ENCODE measurements at regions not wholly inside any gene's neighbourhood (a gene's known extent, or its start where the extent isn't known, plus 50 kb on each side); places are given as distances from the start of the nearest gene placed in this dataset.

DNA sequence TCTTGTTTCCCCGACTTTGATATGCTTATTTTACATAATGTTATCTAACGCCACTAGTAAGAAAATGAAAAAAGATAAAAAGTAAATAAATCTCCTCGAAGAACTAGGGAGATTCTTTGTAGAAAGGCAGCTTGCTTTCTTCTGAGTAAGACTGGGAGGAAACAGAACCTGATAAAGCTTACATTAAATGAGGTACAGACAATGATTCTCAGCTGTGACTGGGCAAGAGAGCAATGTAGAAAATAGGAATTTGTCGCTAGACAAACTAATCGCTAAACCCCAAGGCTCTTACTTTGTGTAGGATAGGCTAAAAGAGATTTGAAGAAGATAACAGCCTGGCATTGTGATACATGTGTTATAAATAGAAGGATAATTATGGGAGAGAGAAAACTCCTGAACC lies 919.0 kb upstream of the ALCAM start:
- no peak for DNase-seq (ENCODE audit: low read depth)
- TF ChIP-seq, protein P1, sequence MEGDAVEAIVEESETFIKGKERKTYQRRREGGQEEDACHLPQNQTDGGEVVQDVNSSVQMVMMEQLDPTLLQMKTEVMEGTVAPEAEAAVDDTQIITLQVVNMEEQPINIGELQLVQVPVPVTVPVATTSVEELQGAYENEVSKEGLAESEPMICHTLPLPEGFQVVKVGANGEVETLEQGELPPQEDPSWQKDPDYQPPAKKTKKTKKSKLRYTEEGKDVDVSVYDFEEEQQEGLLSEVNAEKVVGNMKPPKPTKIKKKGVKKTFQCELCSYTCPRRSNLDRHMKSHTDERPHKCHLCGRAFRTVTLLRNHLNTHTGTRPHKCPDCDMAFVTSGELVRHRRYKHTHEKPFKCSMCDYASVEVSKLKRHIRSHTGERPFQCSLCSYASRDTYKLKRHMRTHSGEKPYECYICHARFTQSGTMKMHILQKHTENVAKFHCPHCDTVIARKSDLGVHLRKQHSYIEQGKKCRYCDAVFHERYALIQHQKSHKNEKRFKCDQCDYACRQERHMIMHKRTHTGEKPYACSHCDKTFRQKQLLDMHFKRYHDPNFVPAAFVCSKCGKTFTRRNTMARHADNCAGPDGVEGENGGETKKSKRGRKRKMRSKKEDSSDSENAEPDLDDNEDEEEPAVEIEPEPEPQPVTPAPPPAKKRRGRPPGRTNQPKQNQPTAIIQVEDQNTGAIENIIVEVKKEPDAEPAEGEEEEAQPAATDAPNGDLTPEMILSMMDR (IDR thresholded peaks at IDR 0.05; ENCODE audit: control insufficient read depth, extremely low read depth, insufficient read depth) = no peak
- H3K4me3 ChIP-seq (ENCODE audit: low read depth, low read length) = no peak overlapping the region

DNA sequence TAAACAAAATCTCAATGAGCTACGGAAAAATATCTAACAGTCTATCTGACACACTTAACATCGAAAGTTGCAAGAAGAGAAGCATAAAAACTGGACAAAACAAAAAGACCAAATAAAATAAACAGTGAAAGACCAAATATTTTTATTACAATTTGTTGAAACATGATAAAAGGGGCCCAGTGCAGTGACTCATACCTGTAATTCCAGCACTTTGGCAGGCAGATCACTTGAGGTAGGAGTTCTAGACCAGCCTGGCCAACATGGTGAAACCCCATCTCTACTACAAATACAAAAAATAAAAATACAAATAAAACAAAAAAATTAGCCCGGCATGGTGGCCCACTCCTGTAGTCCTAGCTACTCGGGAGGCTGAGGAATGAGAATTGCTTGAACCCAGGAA lies 914.0 kb upstream of the ALCAM start:
- H3K4me3 ChIP-seq (ENCODE audit: low read depth, low read length) = no peak overlapping the region
- TF ChIP-seq, protein P1 (IDR thresholded peaks at IDR 0.05; ENCODE audit: control insufficient read depth, extremely low read depth, insufficient read depth) = no peak
- no peak for DNase-seq (ENCODE audit: low read depth)

DNA sequence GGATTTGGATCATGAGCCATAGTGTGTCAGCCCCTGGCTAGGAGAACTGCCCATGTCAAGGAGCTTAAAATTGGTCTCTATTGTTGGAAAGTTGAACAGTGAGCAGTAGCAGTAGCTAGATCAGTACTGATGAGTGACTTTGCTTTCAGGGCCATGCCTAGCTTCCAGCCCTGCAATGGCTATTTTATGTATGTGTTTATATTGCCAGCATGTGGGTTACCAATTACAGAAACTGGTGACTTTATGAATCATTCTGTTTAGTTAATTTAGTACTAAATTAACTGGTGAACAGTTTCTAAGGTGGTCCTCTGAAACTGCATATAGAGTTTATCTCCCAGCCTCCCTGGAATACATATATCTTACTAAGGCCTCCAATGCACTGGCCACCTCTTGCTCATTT lies 908.1 kb upstream of the ALCAM start:
- H3K4me3 ChIP-seq (ENCODE audit: low read depth, low read length) = no peak overlapping the region
- DNase-seq (ENCODE audit: low read depth) = no peak
- TF ChIP-seq, protein P1 (IDR thresholded peaks at IDR 0.05; ENCODE audit: control insufficient read depth, extremely low read depth, insufficient read depth) = no peak

DNA sequence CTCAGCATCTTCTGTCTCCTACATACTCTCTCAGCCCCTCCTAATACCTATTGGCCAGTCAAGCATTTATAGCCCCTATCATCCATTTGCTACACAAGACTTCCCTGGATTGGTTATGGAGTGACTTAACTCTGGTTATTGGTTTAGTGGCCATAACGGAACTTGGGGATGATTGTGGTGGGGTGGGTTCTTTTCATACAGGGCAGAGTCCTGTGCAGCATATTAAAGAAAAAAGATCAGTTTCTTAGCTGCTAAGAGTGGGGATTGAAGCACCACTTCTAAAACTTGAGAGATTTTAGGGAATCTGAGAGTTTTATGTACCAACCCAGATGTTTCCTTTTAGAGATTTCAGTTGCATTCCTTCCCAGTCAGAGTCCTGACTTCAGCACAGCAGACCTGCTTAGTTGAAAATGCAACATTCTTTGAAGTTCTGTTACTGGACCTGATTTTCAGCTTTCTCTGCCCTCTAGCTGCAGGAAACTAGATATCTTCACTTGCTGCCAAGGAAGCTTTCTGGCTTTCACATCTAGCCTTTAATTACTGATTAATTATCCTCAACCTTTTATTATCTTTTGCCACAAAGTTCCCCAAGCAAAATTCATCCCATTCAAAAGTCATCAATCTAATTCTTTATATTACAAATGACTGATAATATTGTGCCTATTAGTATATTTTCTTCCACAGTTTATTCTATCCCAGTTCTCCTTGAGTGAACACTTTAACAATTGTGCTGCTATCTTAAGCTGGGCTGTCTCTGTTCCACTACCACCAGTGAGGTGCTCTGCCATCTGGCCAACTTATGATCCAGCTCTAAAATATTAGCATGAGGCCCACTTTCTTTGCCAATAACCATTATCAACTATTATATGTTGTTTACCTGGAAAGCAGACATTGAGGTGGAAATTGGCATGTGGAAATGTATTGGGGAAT lies 906.0 kb upstream of the ALCAM start:
- peak; percentile 21 for DNase-seq (ENCODE audit: low read depth)
- TF ChIP-seq, protein P1 (IDR thresholded peaks at IDR 0.05; ENCODE audit: control insufficient read depth, extremely low read depth, insufficient read depth) = peak; percentile 75
- no peak overlapping the region for H3K4me3 ChIP-seq (ENCODE audit: low read depth, low read length)

GRCh38 chr3:104461431-104461830 lies 905.3 kb upstream of the ALCAM start:
- no peak for DNase-seq (ENCODE audit: low read depth)
- TF ChIP-seq, protein P1 (IDR thresholded peaks at IDR 0.05; ENCODE audit: control insufficient read depth, extremely low read depth, insufficient read depth) = no peak

GRCh38 chr3:104472221-104472620 lies 894.5 kb upstream of the ALCAM start:
- TF ChIP-seq, protein P1 (IDR thresholded peaks at IDR 0.05; ENCODE audit: control insufficient read depth, extremely low read depth, insufficient read depth) = no peak
- no peak for DNase-seq (ENCODE audit: low read depth)

More at GRCh38 chr3:104461431-104461830, 905.3 kb upstream of the ALCAM start:
- no peak overlapping the region for H3K4me3 ChIP-seq (ENCODE audit: low read depth, low read length)

More at GRCh38 chr3:104472221-104472620, 894.5 kb upstream of the ALCAM start:
- H3K4me3 ChIP-seq (ENCODE audit: low read depth, low read length) = no peak overlapping the region
